Left lung (tissue), 4 donors: ENCODE measurements at regions not wholly inside any gene's neighbourhood (a gene's known extent, or its start where the extent isn't known, plus 50 kb on each side); places are given as distances from the start of the nearest gene placed in this dataset.

ENCODE experiments used
- ATAC-seq: fragments of 200-7000 bp; cut with Tn5 transposase; one replicate; pipeline ENCODE4 v1.9.1; 2020; ENCODE audit warnings: moderate library complexity
- DNase-seq, 4 donors: peaks; one replicate each; pipeline ENCODE4 v3.0.0-alpha.2; 2013 to 2020
- H3K27ac ChIP-seq, 2 donors: fragments of 200-600 bp; sonication (generic) in 1 of 2; one replicate each; pipeline versions ENCODE4 v1.5.0 to v1.8.0; 2020 to 2021
- H3K27me3 ChIP-seq, 2 donors: fragments of 200-600 bp; sonication (generic) in 1 of 2; one replicate each; pipeline versions ENCODE4 v1.5.0 to v1.8.0; 2020 to 2021
- H3K36me3 ChIP-seq, 2 donors: fragments of 200-600 bp; sonication (generic) in 1 of 2; one replicate each; pipeline versions ENCODE4 v1.5.0 to v1.8.0; 2020 to 2021
- H3K4me1 ChIP-seq, 2 donors: fragments of 200-600 bp; one replicate each; pipeline ENCODE4 v1.8.0; 2021
- H3K4me3 ChIP-seq, 2 donors: fragments of 200-600 bp; sonication (generic) in 1 of 2; one replicate each; pipeline versions ENCODE4 v1.5.0 to v1.8.0; 2020 to 2021; ENCODE audit warnings: mild to moderate bottlenecking in 1 of 2
- H3K9me3 ChIP-seq, 2 donors: fragments of 200-600 bp; sonication (generic) in 1 of 2; one replicate each; pipeline versions ENCODE4 v1.5.0 to v1.8.0; 2020 to 2021
- CTCF ChIP-seq, 2 donors: fragments of 200-600 bp; sonication (generic) in 1 of 2; IDR thresholded peaks; one replicate each; pipeline versions ENCODE4 v1.5.0 to v1.8.0; 2021; ENCODE audit warnings: antibody characterized with exemption in 2 of 2
- intact Hi-C, 2 donors: fragments of 100-400 bp; cut with DNase I; formaldehyde crosslinking; loops; one replicate each; pipeline versions ENCODE4 v1.11.2 to v1.14.2; 2022
- donor health status: DM: no; HTN: yes; CAD: no.
- donor health status: DM: no; HTN: no; CAD: no.

- Histone ChIP-seq H3K27ac (no peak overlapping the region), H3K36me3 (no peaks in the 10 kb centered on the region), H3K4me1 (no peaks in the 10 kb centered on the region), H3K4me3 (no peak overlapping the region), H3K27me3 (no peaks in the 10 kb centered on the region), H3K9me3 (peaks cover 0 to 6% of the 10 kb centered on the region in 2 donors)
- DNase-seq (no peak), ATAC-seq (no peak)
- TF ChIP-seq CTCF (IDR thresholded peaks at IDR 0.05): no peak
- intact Hi-C loops: no loop called here
Observed at GRCh38 chr4:29033703-29034102, 1686.5 kb upstream of the PCDH7 start.

DNA sequence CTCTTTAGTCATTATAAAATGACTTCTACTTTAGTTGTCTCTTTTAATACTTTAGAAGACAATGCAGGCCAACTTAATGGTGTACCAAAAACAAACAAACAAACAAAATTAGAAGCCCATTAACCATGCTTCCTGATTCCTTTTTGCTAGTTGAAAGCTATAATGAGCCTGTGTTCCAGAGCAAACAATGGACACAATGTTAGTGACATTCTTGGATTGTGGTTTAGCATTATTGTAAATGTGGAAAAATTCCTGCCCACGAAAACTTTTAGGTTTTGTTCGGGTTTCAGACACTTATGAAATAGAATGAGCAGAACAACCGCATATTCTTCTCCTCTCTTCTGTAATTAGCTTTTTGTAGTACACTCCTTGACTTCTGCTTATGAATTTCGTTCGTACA lies 1682.7 kb upstream of the PCDH7 start:
- no peaks in the 10 kb centered on the region for H3K36me3 ChIP-seq
- TF ChIP-seq CTCF (IDR thresholded peaks at IDR 0.05): no peak
- peaks cover 0 to 6% of the 10 kb centered on the region in 2 donors for H3K9me3 ChIP-seq
- no peak overlapping the region for H3K27ac ChIP-seq
- no peak overlapping the region for H3K4me3 ChIP-seq
- H3K27me3 ChIP-seq: no peaks in the 10 kb centered on the region
- ATAC-seq: no peak
- H3K4me1 ChIP-seq: no peaks in the 10 kb centered on the region
- DNase-seq: no peak
- intact Hi-C loops: no loop called here

GRCh38 chr4:29043411-29043810 lies 1676.8 kb upstream of the PCDH7 start:
- H3K27me3 ChIP-seq: no peaks in the 10 kb centered on the region
- H3K36me3 ChIP-seq: no peaks in the 10 kb centered on the region
- H3K4me3 ChIP-seq: no peak overlapping the region
- TF ChIP-seq CTCF (IDR thresholded peaks at IDR 0.05): no peak
- no peaks in the 10 kb centered on the region for H3K4me1 ChIP-seq
- DNase-seq (no peak), ATAC-seq (no peak)
- peaks cover 0 to 7% of the 10 kb centered on the region in 2 donors for H3K9me3 ChIP-seq
- no peak overlapping the region for H3K27ac ChIP-seq
- intact Hi-C loops: no loop called here

GRCh38 chr4:29046186-29046585 lies 1674.0 kb upstream of the PCDH7 start:
- peaks cover 0 to 7% of the 10 kb centered on the region in 2 donors for H3K9me3 ChIP-seq
- no peak for TF ChIP-seq CTCF (IDR thresholded peaks at IDR 0.05)
- intact Hi-C loops: no loop called here
- H3K4me1 ChIP-seq: no peaks in the 10 kb centered on the region
- H3K36me3 ChIP-seq: no peaks in the 10 kb centered on the region
- DNase-seq (no peak), ATAC-seq (no peak)
- no peak overlapping the region for H3K4me3 ChIP-seq
- H3K27me3 ChIP-seq: no peaks in the 10 kb centered on the region
- no peak overlapping the region for H3K27ac ChIP-seq

- no peak overlapping the region for H3K27ac ChIP-seq
- H3K4me3 ChIP-seq: no peak overlapping the region
- intact Hi-C loops: no loop called here
- H3K4me1 ChIP-seq: no peaks in the 10 kb centered on the region
- H3K9me3 ChIP-seq: peaks cover 0 to 7% of the 10 kb centered on the region in 2 donors
- no peak for ATAC-seq
- H3K36me3 ChIP-seq: no peaks in the 10 kb centered on the region
- DNase-seq: no peak
- no peaks in the 10 kb centered on the region for H3K27me3 ChIP-seq
- TF ChIP-seq CTCF (IDR thresholded peaks at IDR 0.05): no peak
Observed at GRCh38 chr4:29046781-29047180, 1673.4 kb upstream of the PCDH7 start.
